ENCODE measurements at regions not wholly inside any gene's neighbourhood (a gene's known extent, or its start where the extent isn't known, plus 50 kb on each side); places are given as distances from the start of the nearest gene placed in this dataset.

GRCh38 chr5:175579742-175580432 lies 78.0 kb upstream of the HRH2 start:
- intact Hi-C loops (cut with micrococcal nuclease; ENCODE audit: unreplicated experiment) = no loop called here
- no peak for TF ChIP-seq EZH2 (IDR thresholded peaks at IDR 0.05; ENCODE audit: borderline replicate concordance, low read depth, low read length, poor library complexity, severe bottlenecking)
- no peak for TF ChIP-seq CTCF (conservative IDR thresholded peaks at IDR 0.05; ENCODE audit: low read depth, low read length)
- H3K27me3 ChIP-seq (replicated peaks; ENCODE audit: insufficient read depth, low read depth, low read length, poor library complexity) = peaks cover 32% of the 10 kb centered on the region
- no peaks in the 10 kb centered on the region for H3K36me3 ChIP-seq (ENCODE audit: insufficient read depth, low read length, poor library complexity, severe bottlenecking)
- no peak overlapping the region for H3K4me3 ChIP-seq (ENCODE audit: low read depth, low read length, poor library complexity, severe bottlenecking)
- H3K9me3 ChIP-seq (ENCODE audit: low read depth, low read length, poor library complexity, severe bottlenecking) = no peaks in the 10 kb centered on the region
- no peaks in the 10 kb centered on the region for H3K4me1 ChIP-seq (ENCODE audit: insufficient read depth, low read length, poor library complexity, severe bottlenecking)
- ChIA-PET POLR2A (ENCODE audit: low non-redundant PET) (no interaction called here), CTCF (no interaction called here)
- BruUV-seq (replicated peaks) = no TSS peak
- H3K27ac ChIP-seq (ENCODE audit: low read depth, low read length, poor library complexity, severe bottlenecking) = no peak overlapping the region
- DNase-seq (ENCODE audit: low spot score) = no peak

- intact Hi-C loops (cut with micrococcal nuclease; ENCODE audit: unreplicated experiment) = no loop called here
- TF ChIP-seq EZH2 (IDR thresholded peaks at IDR 0.05; ENCODE audit: borderline replicate concordance, low read depth, low read length, poor library complexity, severe bottlenecking) = no peak
- no peak for TF ChIP-seq CTCF (conservative IDR thresholded peaks at IDR 0.05; ENCODE audit: low read depth, low read length)
- ChIA-PET POLR2A (ENCODE audit: low non-redundant PET) (no interaction called here), CTCF (no interaction called here)
- Histone ChIP-seq H3K36me3 (ENCODE audit: insufficient read depth, low read length, poor library complexity, severe bottlenecking) (no peaks in the 10 kb centered on the region), H3K4me1 (ENCODE audit: insufficient read depth, low read length, poor library complexity, severe bottlenecking) (no peaks in the 10 kb centered on the region), H3K27me3 (replicated peaks; ENCODE audit: insufficient read depth, low read depth, low read length, poor library complexity) (peaks cover 13% of the 10 kb centered on the region), H3K27ac (ENCODE audit: low read depth, low read length, poor library complexity, severe bottlenecking) (no peak overlapping the region), H3K9me3 (ENCODE audit: low read depth, low read length, poor library complexity, severe bottlenecking) (no peaks in the 10 kb centered on the region), H3K4me3 (ENCODE audit: low read depth, low read length, poor library complexity, severe bottlenecking) (no peak overlapping the region)
- BruUV-seq (replicated peaks) = no TSS peak
- DNase-seq (ENCODE audit: low spot score) = no peak
Measured at GRCh38 chr5:175582697-175583096, 75.2 kb upstream of the HRH2 start.

GRCh38 chr5:175585567-175585966 lies 72.3 kb upstream of the HRH2 start:
- TF ChIP-seq CTCF (conservative IDR thresholded peaks at IDR 0.05; ENCODE audit: low read depth, low read length) = no peak
- no peak for TF ChIP-seq EZH2 (IDR thresholded peaks at IDR 0.05; ENCODE audit: borderline replicate concordance, low read depth, low read length, poor library complexity, severe bottlenecking)
- DNase-seq (ENCODE audit: low spot score) = no peak
- CTCF ChIA-PET = no interaction called here
- intact Hi-C loops (cut with micrococcal nuclease; ENCODE audit: unreplicated experiment) = no loop called here
- H3K27ac ChIP-seq (ENCODE audit: low read depth, low read length, poor library complexity, severe bottlenecking) = no peak overlapping the region
- no peaks in the 10 kb centered on the region for H3K9me3 ChIP-seq (ENCODE audit: low read depth, low read length, poor library complexity, severe bottlenecking)
- POLR2A ChIA-PET (ENCODE audit: low non-redundant PET) = no interaction called here
- no peaks in the 10 kb centered on the region for H3K36me3 ChIP-seq (ENCODE audit: insufficient read depth, low read length, poor library complexity, severe bottlenecking)
- no peak overlapping the region for H3K4me3 ChIP-seq (ENCODE audit: low read depth, low read length, poor library complexity, severe bottlenecking)
- BruUV-seq (replicated peaks) = no TSS peak
- H3K27me3 ChIP-seq (replicated peaks; ENCODE audit: insufficient read depth, low read depth, low read length, poor library complexity) = peaks cover 4% of the 10 kb centered on the region
- no peaks in the 10 kb centered on the region for H3K4me1 ChIP-seq (ENCODE audit: insufficient read depth, low read length, poor library complexity, severe bottlenecking)

Data from A673 (cell line).